BE2C (cell line): ENCODE measurements at regions not wholly inside any gene's neighbourhood (a gene's known extent, or its start where the extent isn't known, plus 50 kb on each side); places are given as distances from the start of the nearest gene placed in this dataset.

Experiments
- DNase-seq: peaks from one replicate; pipeline ENCODE4 v3.0.0-alpha.2; 2020
- H3K27me3 ChIP-seq: fragments of 250-450 bp; sonication (Bioruptor Pico); 2 replicates; pipeline ENCODE4 v1.5.1; 2020; ENCODE audit warnings: mild to moderate bottlenecking
- H3K36me3 ChIP-seq: fragments of 250-450 bp; sonication (Bioruptor Pico); 2 replicates; pipeline ENCODE4 v1.5.1; 2020; ENCODE audit warnings: mild to moderate bottlenecking
- H3K4me1 ChIP-seq: fragments of 250-450 bp; sonication (Bioruptor Pico); 2 replicates; pipeline ENCODE4 v1.5.1; 2020
- H3K4me3 ChIP-seq: 2 replicates; pipeline ENCODE4 v1.5.1; 2011; ENCODE audit warnings: low read depth, low read length
- H3K9me3 ChIP-seq: fragments of 250-450 bp; sonication (Bioruptor Pico); 2 replicates; pipeline ENCODE4 v1.5.1; 2020
- CTCF ChIP-seq: IDR thresholded peaks from 2 replicates; pipeline ENCODE4 v1.5.1; 2012; ENCODE audit warnings: mild to moderate bottlenecking, low read depth, low read length

GRCh38 chr9:106277966-106278365 lies 583.6 kb downstream of the TMEM38B start:
- H3K4me1 ChIP-seq: no peaks in the 10 kb centered on the region
- no peak for DNase-seq

GRCh38 chr9:106283769-106284168 lies 579.2 kb upstream of the ZNF462 start:
- H3K9me3 ChIP-seq: no peaks in the 10 kb centered on the region
- H3K4me3 ChIP-seq: no peak overlapping the region
- peaks cover 19% of the 10 kb centered on the region for H3K4me1 ChIP-seq
- H3K36me3 ChIP-seq: no peaks in the 10 kb centered on the region
- DNase-seq: no peak
- no peaks in the 10 kb centered on the region for H3K27me3 ChIP-seq
- TF ChIP-seq CTCF: no peak

More at GRCh38 chr9:106277966-106278365, 583.6 kb downstream of the TMEM38B start:
- Histone ChIP-seq H3K4me3 (no peak overlapping the region), H3K9me3 (no peaks in the 10 kb centered on the region; the same call in 1 of the 2 replicates), H3K27me3 (no peaks in the 10 kb centered on the region), H3K36me3 (no peaks in the 10 kb centered on the region)
- no peak for TF ChIP-seq CTCF

GRCh38 chr9:106284296-106284695 lies 578.7 kb upstream of the ZNF462 start:
- Histone ChIP-seq H3K4me1 (peaks cover 19% of the 10 kb centered on the region), H3K27me3 (no peaks in the 10 kb centered on the region), H3K9me3 (no peaks in the 10 kb centered on the region), H3K4me3 (no peak overlapping the region), H3K36me3 (no peaks in the 10 kb centered on the region)
- peak; percentile 38 for DNase-seq
- TF ChIP-seq CTCF: peak; percentile 56

DNA sequence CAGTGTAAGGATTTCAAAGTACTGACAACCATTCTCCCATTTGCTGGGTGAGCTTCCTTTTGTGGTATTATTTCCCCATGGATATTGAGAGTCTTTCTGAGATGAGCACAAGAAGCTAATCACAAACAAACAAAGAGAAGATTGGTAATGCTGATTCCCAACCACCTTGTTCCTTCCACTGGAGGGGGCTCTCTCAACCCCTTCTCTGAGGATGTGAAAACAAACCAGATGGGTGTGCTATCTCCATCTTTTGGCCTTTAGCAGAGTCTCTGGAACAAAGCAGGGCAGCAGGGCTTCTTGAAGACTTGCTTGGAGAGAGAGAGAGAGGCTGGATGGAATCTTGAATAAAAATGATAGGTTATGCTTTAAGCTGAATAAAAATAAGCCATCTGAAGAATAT lies 576.7 kb upstream of the ZNF462 start:
- no peaks in the 10 kb centered on the region for H3K9me3 ChIP-seq
- TF ChIP-seq CTCF: peak; percentile 75
- no peak overlapping the region; the same call in 1 of the 2 replicates for H3K4me3 ChIP-seq
- H3K27me3 ChIP-seq: no peaks in the 10 kb centered on the region
- H3K36me3 ChIP-seq: no peaks in the 10 kb centered on the region
- H3K4me1 ChIP-seq: peaks cover 19% of the 10 kb centered on the region
- peak; percentile 45 for DNase-seq

GRCh38 chr9:106287091-106287631 lies 575.8 kb upstream of the ZNF462 start:
- Histone ChIP-seq H3K9me3 (no peaks in the 10 kb centered on the region), H3K27me3 (no peaks in the 10 kb centered on the region), H3K36me3 (no peaks in the 10 kb centered on the region), H3K4me1 (peaks cover 19% of the 10 kb centered on the region), H3K4me3 (peak overlapping the region; percentile 45)
- DNase-seq: peak; percentile 66
- no peak for TF ChIP-seq CTCF

GRCh38 chr9:106287731-106288130 lies 575.2 kb upstream of the ZNF462 start:
- Histone ChIP-seq H3K27me3 (no peaks in the 10 kb centered on the region), H3K4me3 (peak overlapping the region; percentile 45; the same call in 1 of the 2 replicates), H3K36me3 (no peaks in the 10 kb centered on the region), H3K4me1 (peaks cover 19% of the 10 kb centered on the region), H3K9me3 (no peaks in the 10 kb centered on the region)
- no peak for DNase-seq
- TF ChIP-seq CTCF: no peak
